GM12878 (cell line): ENCODE measurements at regions not wholly inside any gene's neighbourhood (a gene's known extent, or its start where the extent isn't known, plus 50 kb on each side); places are given as distances from the start of the nearest gene placed in this dataset.

Experiments used
- CEBPB ChIP-seq, 2 experiments: fragments of 150-350 bp in 1 of 2; IDR thresholded peaks; 2 replicates each; pipeline ENCODE4 v1.6.1; 2012 to 2014; ENCODE audit warnings: low read depth in 2 of 2, low read length in 2 of 2, borderline replicate concordance in 1 of 2, inconsistent platforms in 1 of 2
- JUNB ChIP-seq: IDR thresholded peaks from 2 replicates; pipeline ENCODE4 v1.6.1; 2016; ENCODE audit warnings: antibody characterized with exemption, mild to moderate bottlenecking
- JUND ChIP-seq: IDR thresholded peaks from 2 replicates; pipeline ENCODE4 v1.6.1; 2012; ENCODE audit warnings: low read depth, mild to moderate bottlenecking, low read length, improper control_type of control experiment, moderate library complexity
- MTA2 ChIP-seq: fragments of 450-650 bp; IDR thresholded peaks from 2 replicates; pipeline ENCODE4 v1.6.1; 2016; ENCODE audit warnings: low read depth, mild to moderate bottlenecking, moderate library complexity
- MXI1 ChIP-seq: fragments of 150-350 bp; IDR thresholded peaks from 2 replicates; pipeline ENCODE4 v1.6.1; 2011; ENCODE audit warnings: low read depth, mild to moderate bottlenecking, inconsistent platforms, low read length, improper control_type of control experiment
- NR2C1 ChIP-seq: fragments of 450-650 bp; IDR thresholded peaks from 2 replicates; pipeline ENCODE4 v1.6.1; 2017; ENCODE audit warnings: antibody characterized with exemption, mild to moderate bottlenecking, moderate library complexity
- SUPT20H ChIP-seq: IDR thresholded peaks from 2 replicates; pipeline ENCODE4 v1.6.1; 2011; ENCODE audit warnings: low read depth, mild to moderate bottlenecking, low read length, moderate library complexity, borderline replicate concordance; ENCODE audit not compliant: control insufficient read depth
- SUZ12 ChIP-seq: fragments of 200-600 bp; sonication (generic); IDR thresholded peaks from one replicate; pipeline ENCODE4 v1.6.1; 2018; ENCODE audit warnings: antibody characterized with exemption, mild to moderate bottlenecking; ENCODE audit not compliant: unreplicated experiment
- ZNF207 ChIP-seq: fragments of 450-650 bp; IDR thresholded peaks from 2 replicates; pipeline ENCODE4 v1.6.1; 2014; ENCODE audit warnings: antibody characterized with exemption, mild to moderate bottlenecking, borderline replicate concordance
- TF ChIP-seq, protein P1 (sequence below): fragments of 450-650 bp; IDR thresholded peaks from 2 replicates; pipeline ENCODE4 v1.6.1; 2017; ENCODE audit warnings: low read depth, mild to moderate bottlenecking, moderate library complexity
- TF ChIP-seq, protein P2 (sequence below): fragments of 450-650 bp; conservative IDR thresholded peaks from 2 replicates; pipeline ENCODE4 v1.6.1; 2017; ENCODE audit warnings: mild to moderate bottlenecking, moderate library complexity
- TF ChIP-seq, protein P3 (sequence below): fragments of 450-650 bp; IDR thresholded peaks from 2 replicates; pipeline ENCODE4 v1.6.1; 2017; ENCODE audit warnings: mild to moderate bottlenecking, moderate library complexity

DNA sequence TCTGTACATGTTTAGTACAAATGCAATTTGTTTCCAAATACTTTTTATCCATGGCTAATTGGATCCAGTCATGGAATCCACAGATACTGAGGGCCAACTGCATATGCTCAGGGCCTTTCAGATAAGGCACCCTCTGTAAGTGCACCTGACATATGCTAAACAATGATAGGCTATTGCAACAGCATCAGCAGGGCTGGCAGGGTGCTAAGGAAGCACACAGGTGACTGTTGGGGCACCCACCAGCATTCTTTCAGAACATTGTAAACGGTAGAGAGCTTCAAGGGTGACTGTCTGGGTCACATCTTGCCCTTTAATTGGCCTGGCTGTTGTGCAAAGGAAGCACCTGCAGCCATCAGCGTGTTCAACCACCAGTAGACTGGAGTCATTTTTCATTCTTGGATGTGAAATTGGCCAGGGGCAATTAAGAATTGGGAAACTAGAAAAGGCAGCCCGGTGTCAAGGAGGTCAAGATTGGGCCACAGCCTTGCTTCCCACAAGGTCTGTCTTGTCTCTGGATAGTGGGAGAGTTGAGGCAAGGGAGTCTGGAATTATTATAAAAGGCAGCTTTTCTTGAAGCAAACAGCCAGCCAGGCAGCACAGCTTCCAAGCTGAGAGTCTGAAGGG, 129.3 kb upstream of the RAI14 start (continued):
- TF ChIP-seq, protein P1, sequence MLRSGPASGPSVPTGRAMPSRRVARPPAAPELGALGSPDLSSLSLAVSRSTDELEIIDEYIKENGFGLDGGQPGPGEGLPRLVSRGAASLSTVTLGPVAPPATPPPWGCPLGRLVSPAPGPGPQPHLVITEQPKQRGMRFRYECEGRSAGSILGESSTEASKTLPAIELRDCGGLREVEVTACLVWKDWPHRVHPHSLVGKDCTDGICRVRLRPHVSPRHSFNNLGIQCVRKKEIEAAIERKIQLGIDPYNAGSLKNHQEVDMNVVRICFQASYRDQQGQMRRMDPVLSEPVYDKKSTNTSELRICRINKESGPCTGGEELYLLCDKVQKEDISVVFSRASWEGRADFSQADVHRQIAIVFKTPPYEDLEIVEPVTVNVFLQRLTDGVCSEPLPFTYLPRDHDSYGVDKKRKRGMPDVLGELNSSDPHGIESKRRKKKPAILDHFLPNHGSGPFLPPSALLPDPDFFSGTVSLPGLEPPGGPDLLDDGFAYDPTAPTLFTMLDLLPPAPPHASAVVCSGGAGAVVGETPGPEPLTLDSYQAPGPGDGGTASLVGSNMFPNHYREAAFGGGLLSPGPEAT: no peak
- TF ChIP-seq MXI1 (no peak), ZNF207 (no peak), SUPT20H (no peak), SUZ12 (no peak), NR2C1 (no peak), MTA2 (no peak), CEBPB (IDR thresholded peaks at IDR 0.05; ENCODE audit: borderline replicate concordance in 1 of 2, low read depth in 2 of 2, low read length in 2 of 2) (no peak), JUND (no peak), JUNB (no peak)
- TF ChIP-seq, protein P2, sequence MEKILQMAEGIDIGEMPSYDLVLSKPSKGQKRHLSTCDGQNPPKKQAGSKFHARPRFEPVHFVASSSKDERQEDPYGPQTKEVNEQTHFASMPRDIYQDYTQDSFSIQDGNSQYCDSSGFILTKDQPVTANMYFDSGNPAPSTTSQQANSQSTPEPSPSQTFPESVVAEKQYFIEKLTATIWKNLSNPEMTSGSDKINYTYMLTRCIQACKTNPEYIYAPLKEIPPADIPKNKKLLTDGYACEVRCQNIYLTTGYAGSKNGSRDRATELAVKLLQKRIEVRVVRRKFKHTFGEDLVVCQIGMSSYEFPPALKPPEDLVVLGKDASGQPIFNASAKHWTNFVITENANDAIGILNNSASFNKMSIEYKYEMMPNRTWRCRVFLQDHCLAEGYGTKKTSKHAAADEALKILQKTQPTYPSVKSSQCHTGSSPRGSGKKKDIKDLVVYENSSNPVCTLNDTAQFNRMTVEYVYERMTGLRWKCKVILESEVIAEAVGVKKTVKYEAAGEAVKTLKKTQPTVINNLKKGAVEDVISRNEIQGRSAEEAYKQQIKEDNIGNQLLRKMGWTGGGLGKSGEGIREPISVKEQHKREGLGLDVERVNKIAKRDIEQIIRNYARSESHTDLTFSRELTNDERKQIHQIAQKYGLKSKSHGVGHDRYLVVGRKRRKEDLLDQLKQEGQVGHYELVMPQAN: no peak
- TF ChIP-seq, protein P3, sequence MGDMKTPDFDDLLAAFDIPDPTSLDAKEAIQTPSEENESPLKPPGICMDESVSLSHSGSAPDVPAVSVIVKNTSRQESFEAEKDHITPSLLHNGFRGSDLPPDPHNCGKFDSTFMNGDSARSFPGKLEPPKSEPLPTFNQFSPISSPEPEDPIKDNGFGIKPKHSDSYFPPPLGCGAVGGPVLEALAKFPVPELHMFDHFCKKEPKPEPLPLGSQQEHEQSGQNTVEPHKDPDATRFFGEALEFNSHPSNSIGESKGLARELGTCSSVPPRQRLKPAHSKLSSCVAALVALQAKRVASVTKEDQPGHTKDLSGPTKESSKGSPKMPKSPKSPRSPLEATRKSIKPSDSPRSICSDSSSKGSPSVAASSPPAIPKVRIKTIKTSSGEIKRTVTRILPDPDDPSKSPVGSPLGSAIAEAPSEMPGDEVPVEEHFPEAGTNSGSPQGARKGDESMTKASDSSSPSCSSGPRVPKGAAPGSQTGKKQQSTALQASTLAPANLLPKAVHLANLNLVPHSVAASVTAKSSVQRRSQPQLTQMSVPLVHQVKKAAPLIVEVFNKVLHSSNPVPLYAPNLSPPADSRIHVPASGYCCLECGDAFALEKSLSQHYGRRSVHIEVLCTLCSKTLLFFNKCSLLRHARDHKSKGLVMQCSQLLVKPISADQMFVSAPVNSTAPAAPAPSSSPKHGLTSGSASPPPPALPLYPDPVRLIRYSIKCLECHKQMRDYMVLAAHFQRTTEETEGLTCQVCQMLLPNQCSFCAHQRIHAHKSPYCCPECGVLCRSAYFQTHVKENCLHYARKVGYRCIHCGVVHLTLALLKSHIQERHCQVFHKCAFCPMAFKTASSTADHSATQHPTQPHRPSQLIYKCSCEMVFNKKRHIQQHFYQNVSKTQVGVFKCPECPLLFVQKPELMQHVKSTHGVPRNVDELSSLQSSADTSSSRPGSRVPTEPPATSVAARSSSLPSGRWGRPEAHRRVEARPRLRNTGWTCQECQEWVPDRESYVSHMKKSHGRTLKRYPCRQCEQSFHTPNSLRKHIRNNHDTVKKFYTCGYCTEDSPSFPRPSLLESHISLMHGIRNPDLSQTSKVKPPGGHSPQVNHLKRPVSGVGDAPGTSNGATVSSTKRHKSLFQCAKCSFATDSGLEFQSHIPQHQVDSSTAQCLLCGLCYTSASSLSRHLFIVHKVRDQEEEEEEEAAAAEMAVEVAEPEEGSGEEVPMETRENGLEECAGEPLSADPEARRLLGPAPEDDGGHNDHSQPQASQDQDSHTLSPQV: no peak
